ENCODE measurements at regions not wholly inside any gene's neighbourhood (a gene's known extent, or its start where the extent isn't known, plus 50 kb on each side); places are given as distances from the start of the nearest gene placed in this dataset.
A peak's percentile ranks its signal among the peaks of the same experiment; 100 is the strongest.

DNA sequence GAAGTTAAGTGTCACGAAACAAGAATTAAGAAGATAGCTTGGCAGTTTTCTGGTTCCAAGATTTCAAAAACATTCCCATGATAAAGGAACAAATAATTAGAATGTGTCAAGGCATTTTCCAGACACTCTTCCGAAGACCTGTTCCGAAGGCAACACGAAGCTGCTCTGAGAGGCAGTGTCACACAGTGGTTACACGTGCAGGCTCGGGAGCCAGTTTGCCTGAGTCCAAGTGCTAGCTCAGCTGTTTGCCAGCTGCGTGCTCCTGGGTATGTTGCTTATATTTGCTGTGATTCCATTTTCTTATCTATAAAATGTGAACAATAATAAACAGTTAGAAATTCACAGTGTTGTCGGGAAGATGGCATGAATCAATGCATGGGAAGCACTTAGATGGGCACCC lies 217.9 kb upstream of the GRIP1 start:
- POLR2A ChIA-PET (ENCODE audit: partially characterized antibody), result no interaction called here

DNA sequence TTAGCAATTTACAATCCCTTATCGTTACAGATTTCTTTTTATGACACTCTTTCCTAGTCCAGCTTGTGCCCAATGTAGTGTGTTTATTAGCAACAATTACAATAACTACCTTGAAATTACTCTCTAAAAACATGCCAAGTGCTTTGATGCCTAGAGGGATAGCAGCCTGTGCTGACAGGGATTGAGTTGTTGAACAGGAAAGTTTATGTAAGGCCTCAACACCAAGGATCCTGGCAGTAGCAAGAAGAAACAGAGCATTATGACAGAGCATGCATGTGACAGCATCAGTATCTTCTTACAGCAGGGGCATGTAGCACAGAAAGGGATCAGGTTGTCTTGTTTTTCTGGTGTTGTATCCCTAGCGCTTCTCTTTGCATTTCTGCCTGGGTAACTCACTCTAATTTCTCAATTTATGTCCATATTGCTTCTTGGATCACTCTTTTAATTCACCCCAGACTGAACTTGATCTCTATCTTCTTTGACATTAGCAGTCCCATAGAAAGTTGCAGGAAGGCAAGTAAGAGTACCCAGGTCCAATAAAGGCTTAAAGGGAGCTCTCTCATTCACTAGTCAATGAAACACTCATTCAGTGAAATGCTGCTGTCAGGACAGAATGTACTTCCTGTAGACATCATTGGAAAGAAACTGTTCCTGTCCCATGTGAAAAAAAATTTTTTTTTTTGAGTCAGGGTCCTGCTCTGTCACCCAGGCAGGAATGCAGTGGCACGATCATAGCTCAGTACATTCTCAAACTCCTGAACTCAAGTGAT lies 220.0 kb upstream of the GRIP1 start:
- no peaks in the 10 kb centered on the region for H3K9me3 ChIP-seq (ENCODE audit: control insufficient read depth in 1 of 2, low read length in 2 of 2)
- H3K27ac Mint-ChIP-seq, result peak overlapping the region in 1 of 7 donors; percentile 0
- no peaks in the 10 kb centered on the region for H3K36me3 ChIP-seq (ENCODE audit: insufficient read depth, low read length)
- CTCF ChIA-PET (ENCODE audit: partially characterized antibody), result no interaction called here
- no peak overlapping the region for H3K27ac ChIP-seq (ENCODE audit: low read depth, low read length)
- peaks cover 3 to 9% of the 10 kb centered on the region in 2 donors for H3K27me3 Mint-ChIP-seq
- POLR2A ChIA-PET (ENCODE audit: partially characterized antibody), result interaction anchor here (0.6 kb wide), 1 partner anchor 158 kb away, joined by 3 read pairs; no protein-coding TSS in a partner anchor
- H3K27me3 ChIP-seq (ENCODE audit: insufficient read depth, low read length), result no peaks in the 10 kb centered on the region
- H3K4me1 Mint-ChIP-seq, result peaks cover 13 to 31% (median 24%) of the 10 kb centered on the region in 4 donors
- no peak overlapping the region for H3K4me3 ChIP-seq (ENCODE audit: low read length in 2 of 2)
- intact Hi-C loops (cut with micrococcal nuclease), result no loop called here
- H3K4me3 Mint-ChIP-seq, result no peak overlapping the region
- no peaks in the 10 kb centered on the region for H3K9me3 Mint-ChIP-seq
- no peaks in the 10 kb centered on the region for H3K36me3 Mint-ChIP-seq
- no peak for DNase-seq
- H3K4me1 ChIP-seq (ENCODE audit: insufficient read depth, low read length), result peaks cover 20% of the 10 kb centered on the region

More for the DNA sequence above, 217.9 kb upstream of the GRIP1 start:
- Mint-ChIP-seq H3K27ac (no peak overlapping the region), H3K36me3 (no peaks in the 10 kb centered on the region), H3K4me3 (no peak overlapping the region), H3K9me3 (no peaks in the 10 kb centered on the region), H3K27me3 (peaks cover 6 to 9% of the 10 kb centered on the region in 2 donors), H3K4me1 (peaks cover 9 to 23% (median 19%) of the 10 kb centered on the region in 4 donors)
- no peaks in the 10 kb centered on the region for H3K9me3 ChIP-seq (ENCODE audit: control insufficient read depth in 1 of 2, low read length in 2 of 2)
- H3K27ac ChIP-seq (ENCODE audit: low read depth, low read length), result no peak overlapping the region
- H3K4me1 ChIP-seq (ENCODE audit: insufficient read depth, low read length), result peaks cover 15% of the 10 kb centered on the region
- no peaks in the 10 kb centered on the region for H3K36me3 ChIP-seq (ENCODE audit: insufficient read depth, low read length)
- DNase-seq, result no peak
- no peaks in the 10 kb centered on the region for H3K27me3 ChIP-seq (ENCODE audit: insufficient read depth, low read length)
- CTCF ChIA-PET (ENCODE audit: partially characterized antibody), result no interaction called here
- intact Hi-C loops (cut with micrococcal nuclease), result no loop called here
- H3K4me3 ChIP-seq (ENCODE audit: low read length in 2 of 2), result no peak overlapping the region

DNA sequence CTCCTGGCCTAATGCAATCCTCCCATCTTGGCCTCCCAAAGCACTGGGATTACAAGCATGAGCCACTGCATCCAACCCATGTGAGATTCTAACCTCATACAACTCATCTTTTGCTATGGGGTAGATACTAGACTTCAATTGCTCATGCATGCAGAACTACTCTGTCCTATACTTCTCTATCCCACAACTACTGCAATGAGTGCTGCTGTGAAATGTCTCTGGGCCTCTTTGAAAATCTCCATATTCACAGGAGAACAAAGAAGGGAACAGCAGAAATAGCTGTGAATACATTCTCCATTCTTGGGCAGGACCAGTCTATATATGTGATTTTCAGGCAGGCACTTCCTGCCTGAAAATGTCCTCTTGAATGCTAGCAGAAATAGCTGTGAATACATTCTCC lies 220.7 kb upstream of the GRIP1 start:
- Histone ChIP-seq H3K4me3 (ENCODE audit: low read length in 2 of 2) (no peak overlapping the region), H3K36me3 (ENCODE audit: insufficient read depth, low read length) (no peaks in the 10 kb centered on the region), H3K27ac (ENCODE audit: low read depth, low read length) (no peak overlapping the region), H3K4me1 (ENCODE audit: insufficient read depth, low read length) (peaks cover 24% of the 10 kb centered on the region), H3K27me3 (ENCODE audit: insufficient read depth, low read length) (no peaks in the 10 kb centered on the region), H3K9me3 (ENCODE audit: control insufficient read depth in 1 of 2, low read length in 2 of 2) (no peaks in the 10 kb centered on the region)
- Mint-ChIP-seq H3K9me3 (no peaks in the 10 kb centered on the region), H3K4me3 (peak overlapping the region in 2 of 8 donors; percentile 14 to 59), H3K4me1 (peaks cover 15 to 36% (median 27%) of the 10 kb centered on the region in 4 donors), H3K27ac (peak overlapping the region in 5 of 7 donors; percentile 1 to 68 (median 10)), H3K36me3 (no peaks in the 10 kb centered on the region), H3K27me3 (peaks cover 0 to 3% of the 10 kb centered on the region in 2 donors)
- ChIA-PET POLR2A (ENCODE audit: partially characterized antibody) (interaction anchor here (0.6 kb wide), 1 partner anchor 159 kb away, joined by 3 read pairs; no protein-coding TSS in a partner anchor), CTCF (ENCODE audit: partially characterized antibody) (no interaction called here)
- intact Hi-C loops (cut with micrococcal nuclease), result no loop called here
- DNase-seq, result no peak

DNA sequence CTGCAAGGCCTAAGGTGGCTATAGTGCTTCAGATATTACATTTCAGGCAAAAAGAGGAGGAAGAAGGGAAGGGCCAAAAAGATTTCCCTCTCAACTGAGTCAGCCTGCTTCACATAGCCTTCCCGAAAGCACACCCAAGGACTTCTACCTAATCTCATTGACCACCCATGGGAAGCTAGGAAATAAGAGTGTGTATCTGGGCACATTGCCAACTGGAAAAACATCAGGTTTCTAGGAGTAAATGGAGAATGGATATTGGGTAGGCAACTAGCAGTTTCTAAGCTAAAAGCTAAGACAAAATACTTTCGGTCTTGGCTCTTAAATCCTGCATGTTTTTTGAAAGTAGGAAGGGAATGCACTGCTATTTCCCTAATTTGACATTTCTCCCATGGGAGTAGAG lies 221.7 kb upstream of the GRIP1 start:
- no peaks in the 10 kb centered on the region for H3K9me3 ChIP-seq (ENCODE audit: control insufficient read depth in 1 of 2, low read length in 2 of 2)
- H3K4me1 ChIP-seq (ENCODE audit: insufficient read depth, low read length), result peaks cover 24% of the 10 kb centered on the region
- H3K9me3 Mint-ChIP-seq, result no peaks in the 10 kb centered on the region
- CTCF ChIA-PET (ENCODE audit: partially characterized antibody), result no interaction called here
- no peak overlapping the region for H3K27ac ChIP-seq (ENCODE audit: low read depth, low read length)
- H3K27me3 Mint-ChIP-seq, result no peaks in the 10 kb centered on the region
- POLR2A ChIA-PET (ENCODE audit: partially characterized antibody), result no interaction called here
- H3K27ac Mint-ChIP-seq, result peak overlapping the region in 3 of 7 donors; percentile 41 to 66 (median 57)
- no peaks in the 10 kb centered on the region for H3K36me3 ChIP-seq (ENCODE audit: insufficient read depth, low read length)
- no peak overlapping the region for H3K4me3 ChIP-seq (ENCODE audit: low read length in 2 of 2)
- H3K4me1 Mint-ChIP-seq, result peaks cover 15 to 36% (median 27%) of the 10 kb centered on the region in 4 donors
- no peak for DNase-seq
- H3K27me3 ChIP-seq (ENCODE audit: insufficient read depth, low read length), result no peaks in the 10 kb centered on the region
- H3K36me3 Mint-ChIP-seq, result no peaks in the 10 kb centered on the region
- H3K4me3 Mint-ChIP-seq, result peak overlapping the region in 4 of 8 donors; percentile 54 to 72 (median 63)
- intact Hi-C loops (cut with micrococcal nuclease), result loop anchor here (5.0 kb wide), 1 partner anchor 367 kb away; the partner anchor contains the start of gene CAND1

DNA sequence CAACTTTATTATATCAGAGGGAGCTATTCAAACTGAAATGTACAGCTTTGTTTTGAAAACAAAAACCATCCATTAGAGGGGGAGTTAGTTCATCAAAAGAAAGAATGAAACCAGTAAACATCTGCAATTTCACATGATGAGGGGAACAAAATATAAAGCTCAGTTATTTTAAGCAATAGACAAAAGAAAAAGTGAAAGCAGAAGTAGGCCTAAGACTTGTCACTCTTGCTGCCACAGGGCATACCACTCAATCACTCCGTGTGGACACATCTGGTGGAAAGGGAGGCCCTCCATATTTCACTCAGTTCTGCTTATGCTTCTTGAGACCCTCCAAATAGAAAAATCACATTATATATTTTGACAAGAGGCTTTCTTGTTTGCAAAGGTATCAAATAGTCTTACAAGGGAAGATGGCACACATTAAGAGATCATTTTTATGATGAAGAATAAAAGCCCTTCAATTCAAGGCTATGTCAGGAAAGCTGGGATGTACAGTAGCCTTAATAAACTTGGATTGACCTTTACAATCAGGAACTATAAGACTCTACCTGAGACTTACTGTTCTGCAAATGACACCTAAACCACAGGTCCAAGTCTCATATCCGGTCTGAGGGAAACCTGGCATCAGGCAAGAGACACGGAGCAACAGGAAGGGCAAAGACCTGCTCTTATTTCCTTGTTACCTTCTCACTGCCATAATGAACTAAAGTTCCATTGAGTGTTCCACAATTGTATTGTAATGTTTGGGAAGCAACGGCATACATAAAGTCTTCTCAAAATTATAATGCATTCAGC lies 222.5 kb upstream of the GRIP1 start:
- POLR2A ChIA-PET (ENCODE audit: partially characterized antibody), result no interaction called here
- intact Hi-C loops (cut with micrococcal nuclease), result loop anchor here (5.0 kb wide), 1 partner anchor 366 kb away; the partner anchor contains the start of gene CAND1

DNA sequence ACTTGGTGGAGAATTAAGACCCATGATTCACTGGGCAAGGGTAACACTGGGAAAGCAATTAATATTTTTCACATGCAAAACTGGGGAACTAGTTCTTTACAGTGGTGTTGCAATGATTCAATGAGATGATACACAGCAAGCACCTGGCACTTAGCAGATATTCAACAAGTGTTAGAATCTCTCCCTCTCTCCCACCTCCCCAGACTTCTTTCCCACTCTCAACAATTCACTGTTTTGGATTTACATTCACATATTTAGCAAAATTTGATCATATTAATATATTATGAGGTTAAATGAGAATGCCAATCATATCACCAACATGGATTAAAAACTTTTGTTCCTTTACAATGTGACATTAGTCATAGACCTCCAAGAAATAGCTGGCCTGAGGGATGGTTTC lies 223.1 kb upstream of the GRIP1 start:
- Histone ChIP-seq H3K27ac (ENCODE audit: low read depth, low read length) (no peak overlapping the region), H3K4me1 (ENCODE audit: insufficient read depth, low read length) (peaks cover 24% of the 10 kb centered on the region), H3K9me3 (ENCODE audit: control insufficient read depth in 1 of 2, low read length in 2 of 2) (no peaks in the 10 kb centered on the region), H3K4me3 (ENCODE audit: low read length in 2 of 2) (no peak overlapping the region), H3K36me3 (ENCODE audit: insufficient read depth, low read length) (no peaks in the 10 kb centered on the region), H3K27me3 (ENCODE audit: insufficient read depth, low read length) (no peaks in the 10 kb centered on the region)
- Mint-ChIP-seq H3K36me3 (no peaks in the 10 kb centered on the region), H3K27me3 (no peaks in the 10 kb centered on the region), H3K9me3 (no peaks in the 10 kb centered on the region), H3K4me1 (peaks cover 15 to 36% (median 27%) of the 10 kb centered on the region in 4 donors), H3K27ac (peak overlapping the region in 2 of 7 donors; percentile 15 to 41), H3K4me3 (peak overlapping the region in 2 of 8 donors; percentile 23 to 72)
- intact Hi-C loops (cut with micrococcal nuclease), result loop anchor here (5.0 kb wide), 1 partner anchor 365 kb away; the partner anchor contains the start of gene CAND1
- DNase-seq, result no peak
- ChIA-PET POLR2A (ENCODE audit: partially characterized antibody) (no interaction called here), CTCF (ENCODE audit: partially characterized antibody) (no interaction called here)

More for the DNA sequence above, 222.5 kb upstream of the GRIP1 start:
- Mint-ChIP-seq H3K9me3 (no peaks in the 10 kb centered on the region), H3K27me3 (no peaks in the 10 kb centered on the region), H3K27ac (peak overlapping the region; percentile 15 to 81 (median 66)), H3K36me3 (no peaks in the 10 kb centered on the region), H3K4me1 (peaks cover 15 to 36% (median 27%) of the 10 kb centered on the region in 4 donors), H3K4me3 (peak overlapping the region in 7 of 8 donors; percentile 54 to 72 (median 59))
- Histone ChIP-seq H3K36me3 (ENCODE audit: insufficient read depth, low read length) (no peaks in the 10 kb centered on the region), H3K27ac (ENCODE audit: low read depth, low read length) (no peak overlapping the region), H3K9me3 (ENCODE audit: control insufficient read depth in 1 of 2, low read length in 2 of 2) (no peaks in the 10 kb centered on the region), H3K4me3 (ENCODE audit: low read length in 2 of 2) (no peak overlapping the region), H3K4me1 (ENCODE audit: insufficient read depth, low read length) (peaks cover 24% of the 10 kb centered on the region), H3K27me3 (ENCODE audit: insufficient read depth, low read length) (no peaks in the 10 kb centered on the region)
- DNase-seq, result peak in 2 of 5 donors; percentile 6 to 13
- CTCF ChIA-PET (ENCODE audit: partially characterized antibody), result no interaction called here

DNA sequence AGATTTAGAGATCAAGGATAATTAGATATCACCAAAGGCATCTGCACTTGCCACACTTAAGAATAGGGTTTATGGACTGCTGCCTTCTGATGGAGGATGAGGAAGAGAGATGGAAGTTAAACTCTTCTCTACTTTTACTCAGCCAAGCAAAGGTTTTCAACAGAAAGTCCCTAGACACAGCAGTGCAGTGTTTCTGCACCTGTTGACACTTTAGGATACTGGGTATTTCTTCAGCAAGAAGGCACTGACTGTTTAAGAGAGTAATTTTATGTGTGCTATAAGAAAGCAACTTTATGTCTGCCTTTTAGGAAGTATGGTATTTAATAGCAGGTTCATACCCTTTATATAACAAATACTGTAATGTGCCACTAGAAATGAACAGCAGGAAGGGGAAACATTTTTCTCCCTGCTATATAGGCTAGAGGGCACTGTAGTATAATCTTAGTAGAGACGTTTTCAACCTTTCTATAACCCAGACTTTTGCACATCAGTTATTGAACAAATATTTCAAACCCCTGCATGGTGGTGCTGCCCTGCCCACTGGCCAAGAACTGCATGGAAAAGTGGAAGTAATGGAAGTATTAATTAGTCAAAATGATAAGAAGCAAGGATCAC lies 225.0 kb upstream of the GRIP1 start:
- peaks cover 15 to 36% (median 27%) of the 10 kb centered on the region in 4 donors for H3K4me1 Mint-ChIP-seq
- Histone ChIP-seq H3K9me3 (ENCODE audit: control insufficient read depth in 1 of 2, low read length in 2 of 2) (no peaks in the 10 kb centered on the region), H3K4me1 (ENCODE audit: insufficient read depth, low read length) (peaks cover 24% of the 10 kb centered on the region), H3K36me3 (ENCODE audit: insufficient read depth, low read length) (no peaks in the 10 kb centered on the region), H3K27ac (ENCODE audit: low read depth, low read length) (no peak overlapping the region), H3K4me3 (ENCODE audit: low read length in 2 of 2) (no peak overlapping the region), H3K27me3 (ENCODE audit: insufficient read depth, low read length) (no peaks in the 10 kb centered on the region)
- ChIA-PET POLR2A (ENCODE audit: partially characterized antibody) (no interaction called here), CTCF (ENCODE audit: partially characterized antibody) (no interaction called here)
- H3K4me3 Mint-ChIP-seq, result no peak overlapping the region
- no peaks in the 10 kb centered on the region for H3K36me3 Mint-ChIP-seq
- H3K9me3 Mint-ChIP-seq, result no peaks in the 10 kb centered on the region
- DNase-seq, result peak in 1 of 5 donors; percentile 15
- H3K27me3 Mint-ChIP-seq, result no peaks in the 10 kb centered on the region
- intact Hi-C loops (cut with micrococcal nuclease), result loop anchor here (5.0 kb wide), 1 partner anchor 363 kb away; the partner anchor contains the start of gene CAND1
- H3K27ac Mint-ChIP-seq, result no peak overlapping the region
